GM19372 (cell line): ENCODE measurements at regions not wholly inside any gene's neighbourhood (a gene's known extent, or its start where the extent isn't known, plus 50 kb on each side); places are given as distances from the start of the nearest gene placed in this dataset.
"Not testable (repeated sequence)": the region's sequence is repeated elsewhere in the genome, so short reads cannot be mapped to it uniquely, and the experiment has no call there.

Experiments
- ATAC-seq: cut with Tn5 transposase; IDR thresholded peaks from one replicate; pipeline ENCODE4 v1.9.1; 2021; ENCODE audit warnings: mild to moderate bottlenecking, low read depth, moderate library complexity; ENCODE audit not compliant: unreplicated experiment

DNA sequence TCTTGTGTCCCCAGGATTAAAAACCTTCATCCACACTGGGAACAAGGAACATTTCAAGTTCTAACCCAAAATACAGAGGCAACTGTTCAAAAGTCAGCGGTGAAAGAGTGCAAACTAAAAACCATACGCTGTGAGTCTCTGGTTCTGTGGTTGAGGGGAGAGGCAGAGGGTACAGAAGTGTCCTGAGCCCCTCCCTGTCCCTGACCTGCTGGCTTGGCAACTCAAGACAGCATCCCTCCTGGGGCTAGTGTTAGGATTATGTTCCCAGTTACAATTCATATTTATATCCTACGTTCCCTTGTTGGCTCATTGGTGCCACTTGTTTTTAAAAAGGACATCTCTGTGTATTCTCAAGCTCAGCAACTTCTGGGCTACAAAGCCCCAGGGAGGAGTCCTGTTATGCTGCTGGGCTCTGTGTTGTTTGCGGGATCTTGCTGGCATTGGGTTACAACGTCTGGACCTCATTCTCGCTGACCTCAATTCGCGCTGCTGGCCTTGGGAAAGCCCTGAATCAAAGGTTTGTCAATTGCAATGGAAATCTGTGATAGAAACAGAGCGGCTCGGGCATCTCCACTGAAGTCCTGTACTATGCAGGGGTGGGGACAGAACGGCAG is 420.8 kb downstream of the FUT8 start:
- ATAC-seq = no peak

GRCh38 chr14:65834051-65834450 is 421.5 kb downstream of the FUT8 start:
- no peak for ATAC-seq

- ATAC-seq = no peak
Observed at GRCh38 chr14:65834812-65835211, 422.3 kb downstream of the FUT8 start.

- ATAC-seq = no peak
Observed at GRCh38 chr14:65835501-65835900, 423.0 kb downstream of the FUT8 start.

DNA sequence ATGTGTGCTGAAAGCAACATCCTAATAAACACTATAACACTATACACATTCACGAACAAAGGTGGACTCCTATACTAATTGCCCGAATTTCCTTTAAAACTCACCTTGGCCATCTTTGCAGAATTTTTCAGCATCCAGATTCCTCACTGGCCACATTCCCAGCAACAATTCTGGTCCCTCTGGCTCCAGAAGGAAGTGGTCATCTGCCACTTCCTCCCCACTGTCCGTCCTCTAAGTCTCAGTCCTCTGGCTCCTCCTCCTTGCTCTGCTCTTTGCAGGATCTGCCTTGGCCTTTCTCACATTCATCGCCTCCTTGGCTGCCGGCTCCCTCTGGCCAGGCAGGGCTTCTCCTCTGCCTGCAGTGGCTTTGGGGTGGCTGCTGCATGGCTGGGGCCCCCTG is 426.0 kb downstream of the FUT8 start:
- ATAC-seq = no peak

GRCh38 chr14:65840118-65840751 is 427.7 kb downstream of the FUT8 start:
- ATAC-seq = no peak

DNA sequence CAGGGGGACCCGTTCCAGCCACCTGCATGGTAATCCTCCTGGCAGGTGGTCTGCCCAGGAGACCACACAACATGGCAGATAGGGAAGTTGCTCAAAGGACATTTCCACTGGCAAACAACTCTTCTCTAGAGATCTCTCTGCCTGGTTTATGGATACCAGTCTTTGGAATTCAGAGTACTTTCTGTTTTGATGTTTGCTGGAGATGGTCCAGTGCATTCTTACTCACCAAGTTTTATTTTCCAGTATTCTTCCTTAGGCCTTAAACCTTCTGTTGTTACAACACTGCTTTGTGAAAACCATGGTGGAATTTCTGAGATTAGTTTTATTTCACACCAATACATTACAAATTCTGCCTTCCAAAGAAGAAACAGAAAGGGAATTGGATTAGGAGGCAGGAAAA is 428.3 kb downstream of the FUT8 start:
- ATAC-seq = no peak

GRCh38 chr14:65846196-65846868 is 433.8 kb downstream of the FUT8 start:
- no peak for ATAC-seq

GRCh38 chr14:65847075-65847847 is 434.7 kb downstream of the FUT8 start:
- ATAC-seq = no peak

GRCh38 chr14:65847931-65848330 is 435.4 kb downstream of the FUT8 start:
- not testable (repeated sequence) for ATAC-seq

DNA sequence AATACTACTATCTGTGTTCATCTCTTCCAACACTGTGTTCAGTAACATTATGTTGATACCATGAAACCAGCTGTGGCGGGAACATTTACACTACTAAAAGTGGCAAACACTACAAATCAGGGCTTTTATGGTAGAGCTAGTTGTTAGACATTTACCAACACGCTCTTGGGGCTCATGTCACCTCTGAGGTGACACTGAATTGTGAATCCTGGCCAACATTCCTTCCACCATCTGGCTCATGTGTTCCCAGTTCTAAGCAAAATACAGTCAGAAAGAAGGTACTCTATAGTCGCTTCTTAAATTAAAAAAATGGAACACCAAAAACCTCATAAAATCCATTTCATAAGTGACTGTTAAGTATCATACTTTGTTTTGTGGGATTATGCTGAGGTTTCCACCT is 436.6 kb downstream of the FUT8 start:
- ATAC-seq = no peak

DNA sequence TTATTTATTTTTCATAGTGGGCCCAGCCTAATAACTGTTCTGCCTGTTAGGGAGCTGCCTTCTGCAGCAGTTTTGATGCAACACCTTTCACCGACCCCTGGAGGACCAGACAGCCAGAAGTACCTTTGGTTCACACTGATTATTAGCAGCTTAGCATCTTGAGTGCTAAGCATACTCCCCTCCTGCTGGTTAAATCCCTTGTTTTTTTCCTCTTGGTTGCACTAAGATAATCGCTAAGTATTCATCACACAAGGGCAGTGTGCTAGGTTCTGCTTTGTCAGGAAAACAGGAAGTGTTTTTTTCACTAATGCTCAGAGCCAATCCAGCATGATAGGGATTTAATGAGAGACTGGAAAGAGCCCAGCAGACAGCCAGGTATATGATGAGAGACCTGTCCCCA is 437.0 kb downstream of the FUT8 start:
- no peak for ATAC-seq

- ATAC-seq = no peak
Observed at GRCh38 chr14:65850429-65851135, 438.1 kb downstream of the FUT8 start.

GRCh38 chr14:65852689-65853088 is 440.2 kb downstream of the FUT8 start:
- no peak for ATAC-seq

DNA sequence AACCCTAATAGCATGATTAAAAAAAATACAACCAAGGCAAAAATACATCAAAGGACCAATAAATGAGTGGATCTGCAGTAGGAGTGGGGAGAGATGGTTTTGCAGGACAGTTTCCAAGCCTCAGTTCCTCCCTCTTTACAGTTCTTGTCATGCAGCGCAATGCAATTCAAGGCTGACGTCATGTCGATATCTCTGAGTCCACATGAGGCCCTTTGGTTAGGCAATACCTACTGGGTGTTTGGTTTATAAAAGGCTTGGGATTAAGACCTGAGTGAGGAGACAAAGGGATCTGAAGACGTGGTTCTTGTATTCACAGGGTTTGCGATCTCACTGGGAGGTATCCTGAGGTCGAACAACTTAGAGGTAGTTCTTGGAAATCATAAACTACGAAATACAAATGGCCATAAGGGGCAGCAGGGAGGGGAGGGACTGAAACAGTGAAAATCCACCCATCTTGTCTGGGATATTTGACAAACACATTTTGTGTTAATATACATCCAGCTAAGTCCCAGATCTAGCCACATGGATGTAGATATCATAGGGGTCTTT is 441.0 kb downstream of the FUT8 start:
- ATAC-seq = no peak

GRCh38 chr14:65854215-65854614 is 441.7 kb downstream of the FUT8 start:
- no peak for ATAC-seq

- no peak for ATAC-seq
Observed at GRCh38 chr14:65860956-65861611, 448.6 kb downstream of the FUT8 start.

- ATAC-seq = no peak
Observed at GRCh38 chr14:65864549-65864948, 452.0 kb downstream of the FUT8 start.

- ATAC-seq = no peak
Observed at GRCh38 chr14:65864984-65865383, 452.5 kb downstream of the FUT8 start.

DNA sequence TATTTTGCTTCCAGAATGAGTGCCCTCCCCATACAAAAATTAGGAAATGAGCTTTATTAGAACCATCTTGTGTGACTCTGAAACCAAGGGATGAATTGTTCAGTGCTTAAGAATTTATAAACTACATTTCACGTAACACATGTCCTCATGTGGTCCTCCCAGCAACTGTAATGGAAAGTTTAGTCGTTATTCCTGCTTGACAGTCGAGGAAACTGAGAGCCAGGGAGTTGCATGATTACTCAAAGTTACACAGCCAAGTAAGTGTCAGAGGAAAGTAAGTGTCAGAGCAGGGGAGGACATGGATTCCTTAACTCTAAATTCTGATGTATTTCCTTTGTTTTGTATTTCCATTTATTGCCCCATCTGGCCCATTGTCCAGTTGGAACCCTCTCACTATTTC is 453.9 kb downstream of the FUT8 start:
- no peak for ATAC-seq
